GM21360 (cell line): ENCODE measurements at regions not wholly inside any gene's neighbourhood (a gene's known extent, or its start where the extent isn't known, plus 50 kb on each side); places are given as distances from the start of the nearest gene placed in this dataset.
"Not testable (repeated sequence)": the region's sequence is repeated elsewhere in the genome, so short reads cannot be mapped to it uniquely, and the experiment has no call there.

Source experiments
- ATAC-seq: cut with Tn5 transposase; IDR thresholded peaks from one replicate; pipeline ENCODE4 v1.9.1; 2021; ENCODE audit warnings: mild to moderate bottlenecking, moderate library complexity; ENCODE audit not compliant: unreplicated experiment

- no peak for ATAC-seq
Measured at GRCh38 chr16:64265756-64266155, 856.1 kb downstream of the CDH11 start.

DNA sequence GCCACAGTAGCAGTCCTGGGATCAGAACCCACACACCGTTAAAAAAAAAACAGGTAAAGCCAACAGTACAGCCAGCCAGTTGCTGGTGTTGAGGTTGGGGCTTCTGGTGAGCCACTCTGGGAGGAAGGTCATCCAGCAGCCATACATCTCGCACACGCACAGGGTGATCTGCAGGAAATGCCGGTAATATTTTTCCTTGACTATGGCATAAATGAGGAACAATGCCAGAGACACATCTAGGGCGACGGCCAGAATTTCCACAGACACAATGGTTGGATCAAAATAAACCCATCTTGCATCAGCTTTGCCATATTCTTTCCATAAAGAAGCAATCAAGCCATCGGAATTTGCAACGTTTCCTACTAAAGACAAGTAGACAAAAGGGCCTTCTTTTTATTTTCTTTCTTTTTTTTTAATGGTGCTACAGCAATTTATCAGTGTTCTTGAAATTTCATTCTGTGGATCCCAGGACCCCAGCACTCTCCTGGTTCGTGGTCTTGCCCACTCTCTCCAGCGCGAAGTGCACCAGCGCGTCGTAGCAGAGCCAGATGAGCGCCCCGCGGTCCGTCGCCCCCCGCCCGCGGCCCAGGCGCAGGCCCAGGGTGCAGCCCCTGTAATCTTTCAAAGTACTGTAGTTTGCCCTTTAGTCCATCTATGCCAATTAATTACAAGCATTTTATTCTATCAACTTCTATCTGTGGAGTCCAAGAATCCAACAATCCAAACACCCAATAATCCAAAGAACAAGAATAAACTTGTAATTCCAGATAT, 861.0 kb downstream of the CDH11 start:
- not testable (repeated sequence) for ATAC-seq

- ATAC-seq, result no peak
Measured at GRCh38 chr16:64254443-64255367, 867.2 kb downstream of the CDH11 start.

GRCh38 chr16:64253525-64253924, 868.3 kb downstream of the CDH11 start:
- no peak for ATAC-seq

DNA sequence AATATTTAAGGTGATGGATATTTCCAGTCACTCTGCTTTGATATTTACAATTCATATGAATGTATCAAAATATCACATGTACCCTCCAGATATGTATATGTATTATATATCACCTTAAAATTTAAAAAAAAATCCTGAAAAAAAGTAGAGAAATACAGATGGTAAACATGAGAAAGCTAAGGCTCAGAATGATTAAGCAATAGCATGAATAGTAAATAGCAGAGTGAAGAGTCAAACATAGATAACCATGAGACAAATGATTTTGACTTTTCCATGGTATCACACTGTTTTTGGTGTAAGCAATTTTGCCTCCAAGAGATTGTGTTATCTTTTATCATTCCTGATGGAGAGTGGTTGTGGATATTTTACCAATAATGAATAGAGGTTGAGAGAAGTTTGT, 868.8 kb downstream of the CDH11 start:
- no peak for ATAC-seq

DNA sequence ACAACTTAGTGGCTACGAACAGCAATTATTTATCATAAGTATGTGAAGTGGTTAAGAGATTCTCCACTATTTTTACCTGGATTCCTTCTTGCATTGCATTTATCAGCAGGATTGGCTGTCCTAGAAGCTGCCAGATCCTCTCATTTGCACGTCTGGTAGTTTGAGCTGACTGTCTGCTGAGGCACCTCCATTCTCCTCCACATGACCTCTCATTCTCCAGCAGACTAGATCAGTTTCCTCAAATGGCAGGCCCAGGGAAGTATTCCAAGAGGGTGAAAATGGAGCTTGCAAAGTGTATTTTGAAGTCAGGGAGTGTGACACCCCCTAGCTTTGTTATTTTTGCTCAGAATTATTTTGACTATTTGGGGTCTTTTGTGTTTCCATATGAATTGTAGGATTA, 870.1 kb downstream of the CDH11 start:
- no peak for ATAC-seq

- no peak for ATAC-seq
Measured at GRCh38 chr16:64250866-64251265, 871.0 kb downstream of the CDH11 start.

DNA sequence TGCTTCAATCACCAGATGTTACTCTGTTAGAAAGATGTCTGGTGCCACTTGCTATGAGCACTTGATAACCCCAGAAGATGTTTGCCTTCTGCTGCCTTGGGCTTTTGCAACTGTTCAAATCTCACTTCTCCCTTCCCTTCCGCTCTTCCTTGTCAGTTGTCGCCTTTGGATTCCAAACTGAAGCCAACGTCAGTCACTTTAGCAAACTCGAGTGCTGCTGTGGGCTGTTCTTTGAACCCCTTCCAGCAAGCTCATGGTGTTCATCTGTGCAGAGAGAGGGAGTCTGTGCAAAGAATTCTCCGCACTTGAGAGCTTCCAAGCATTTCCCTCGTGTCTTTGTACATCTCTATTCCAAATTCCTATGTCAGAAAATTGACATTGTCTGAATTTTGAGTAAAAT, 879.4 kb downstream of the CDH11 start:
- no peak for ATAC-seq

DNA sequence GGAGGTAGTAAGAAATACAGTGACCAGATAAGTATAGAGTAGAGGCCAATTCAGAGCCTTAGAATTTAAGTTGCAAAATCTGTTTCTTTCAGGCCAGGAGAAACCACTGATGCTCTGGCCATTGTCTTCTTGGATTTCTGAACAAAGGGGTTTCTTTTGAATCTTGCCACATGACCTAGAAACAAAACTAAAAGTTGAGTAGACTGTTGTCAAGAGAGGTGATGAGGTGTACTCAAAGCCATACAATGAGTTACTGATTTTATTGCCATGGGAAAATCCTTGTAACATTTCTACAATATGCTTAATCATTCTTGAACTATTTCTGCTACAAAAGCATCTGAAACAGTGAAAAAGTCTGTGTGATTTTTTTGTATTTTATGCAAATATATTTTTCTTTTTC, 881.3 kb downstream of the CDH11 start:
- no peak for ATAC-seq

GRCh38 chr16:64238571-64238970, 883.3 kb downstream of the CDH11 start:
- no peak for ATAC-seq

GRCh38 chr16:64236316-64236715, 885.5 kb downstream of the CDH11 start:
- ATAC-seq, result no peak

GRCh38 chr16:64234200-64234599, 887.7 kb downstream of the CDH11 start:
- ATAC-seq, result no peak

GRCh38 chr16:64225696-64226095, 896.2 kb downstream of the CDH11 start:
- no peak for ATAC-seq

DNA sequence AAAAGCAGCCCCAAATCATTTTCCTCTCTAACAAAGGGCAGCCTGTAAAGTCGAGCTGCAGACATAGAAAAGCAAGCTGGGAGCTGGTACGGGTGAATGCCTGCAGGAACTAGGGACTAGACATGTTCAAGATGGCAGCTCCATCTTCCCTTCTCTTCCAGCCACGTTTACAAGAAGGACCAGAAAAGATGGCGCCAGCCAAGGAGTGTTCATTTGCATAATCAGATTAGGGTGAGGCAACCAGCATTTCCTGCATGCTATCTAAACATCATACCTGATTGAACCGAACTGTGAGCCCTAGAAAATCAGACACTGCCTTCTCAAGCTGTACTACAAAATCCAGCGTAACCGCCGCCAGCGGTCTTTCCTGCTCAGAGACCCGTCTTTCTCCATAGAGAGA, 896.8 kb downstream of the CDH11 start:
- no peak for ATAC-seq

- no peak for ATAC-seq
Measured at GRCh38 chr16:64217789-64218535, 903.9 kb downstream of the CDH11 start.

- ATAC-seq, result no peak
Measured at GRCh38 chr16:64215730-64216129, 906.1 kb downstream of the CDH11 start.

DNA sequence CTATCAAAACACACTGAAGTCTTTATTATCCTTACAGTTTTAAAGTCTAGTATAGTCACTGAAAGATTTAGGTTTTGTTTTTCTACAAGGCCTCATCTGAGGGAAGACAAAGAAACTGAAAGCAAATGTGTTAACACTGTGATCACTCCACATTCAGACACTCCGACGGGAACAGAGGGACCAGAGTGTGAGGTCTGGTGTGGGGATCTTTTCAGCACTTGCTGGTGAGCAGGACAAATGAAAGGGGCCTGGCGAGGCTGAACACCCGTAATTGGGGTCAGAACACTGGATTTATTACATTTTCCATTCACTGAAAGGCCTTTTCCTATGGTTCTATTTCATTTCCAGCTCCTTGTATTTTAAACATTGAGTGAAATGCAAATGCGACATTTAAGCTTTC, 910.5 kb downstream of the CDH11 start:
- ATAC-seq, result no peak

GRCh38 chr16:64206862-64207261, 915.0 kb downstream of the CDH11 start:
- ATAC-seq, result no peak

GRCh38 chr16:64203126-64203525, 918.7 kb downstream of the CDH11 start:
- no peak for ATAC-seq

- ATAC-seq, result no peak
Measured at GRCh38 chr16:64202571-64202970, 919.3 kb downstream of the CDH11 start.

- no peak for ATAC-seq
Measured at GRCh38 chr16:64196444-64196843, 925.4 kb downstream of the CDH11 start.
